ENCODE measurements at regions not wholly inside any gene's neighbourhood (a gene's known extent, or its start where the extent isn't known, plus 50 kb on each side); places are given as distances from the start of the nearest gene placed in this dataset.

DNA sequence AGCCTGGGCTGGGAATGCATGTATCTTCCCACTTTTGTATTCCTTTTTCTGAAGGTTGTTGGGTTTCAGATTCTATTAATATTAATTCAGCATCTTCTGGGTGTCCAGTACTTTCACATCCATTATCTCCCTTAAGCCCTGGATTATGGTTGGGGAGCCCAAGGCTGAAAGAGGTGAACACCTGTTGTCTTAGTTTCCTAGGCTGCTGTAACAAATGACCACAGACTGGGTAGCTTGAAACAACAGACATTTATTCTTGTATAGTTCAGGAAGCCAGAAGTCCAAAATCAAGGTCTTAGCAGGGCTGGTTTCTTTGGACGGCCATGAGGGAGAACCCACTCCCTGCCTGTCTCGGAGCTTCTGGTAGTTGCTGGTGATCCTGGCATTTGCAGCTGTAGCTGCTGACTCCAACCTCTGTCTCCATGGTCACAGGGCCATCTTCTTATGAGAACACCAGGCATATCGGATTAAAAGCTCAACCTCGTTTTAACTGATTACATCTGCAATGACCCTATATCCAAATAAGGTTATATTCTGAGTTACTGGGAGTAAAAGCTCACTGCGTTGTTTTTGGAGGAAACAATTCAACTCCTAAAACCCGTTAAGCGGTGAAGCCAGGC lies 68.2 kb upstream of the CLMN start:
- DNase-seq (ENCODE audit: low read depth in 2 of 3, low spot score in 1 of 3): no peak

DNA sequence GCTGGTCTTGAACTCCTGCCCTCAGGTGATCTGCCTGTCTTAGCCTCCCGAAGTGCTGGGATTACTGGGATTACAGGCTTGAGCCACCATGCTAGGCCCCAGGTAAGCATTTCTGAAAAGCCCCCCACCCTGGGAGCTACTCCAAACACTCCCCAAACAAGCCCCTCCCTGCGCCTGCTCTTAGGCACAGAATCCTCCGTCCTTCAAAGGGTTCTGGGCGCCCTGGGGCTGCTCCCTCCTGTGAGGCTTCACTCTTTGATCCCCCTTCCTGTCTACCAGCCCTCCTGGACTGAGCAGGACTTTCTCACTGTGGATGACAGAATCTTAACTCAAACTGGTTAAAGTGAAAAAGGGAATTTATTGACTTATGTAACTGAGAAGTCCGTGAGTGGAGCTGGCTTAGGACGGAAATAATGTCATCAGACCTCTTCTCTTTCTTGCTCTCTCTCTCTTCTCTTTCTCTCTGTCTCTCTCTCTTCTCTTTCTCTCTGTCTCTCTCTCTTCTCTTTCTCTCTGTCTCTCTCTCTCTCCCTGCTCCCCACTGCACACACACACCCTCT lies 66.9 kb upstream of the CLMN start:
- DNase-seq (ENCODE audit: low read depth in 2 of 3, low spot score in 1 of 3): no peak

DNA sequence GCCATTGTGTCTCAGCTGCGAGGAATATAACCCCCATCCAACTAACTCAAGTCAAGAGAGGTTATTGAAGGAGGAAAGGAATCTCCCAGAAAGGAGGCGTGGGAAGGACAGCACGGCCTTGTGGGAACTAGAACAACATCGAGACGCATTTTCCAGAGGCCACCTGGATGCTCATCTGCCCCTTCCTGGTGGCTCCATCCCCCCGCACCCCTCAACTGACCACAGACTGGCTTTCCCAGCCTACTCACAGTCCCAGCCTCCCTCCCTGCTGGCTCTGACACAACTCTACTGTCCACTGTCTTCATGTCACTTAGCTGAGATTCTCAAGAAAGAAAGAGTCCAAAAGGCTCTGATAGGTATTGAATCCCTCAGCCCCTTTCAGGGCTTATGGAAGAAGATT lies 66.0 kb upstream of the CLMN start:
- DNase-seq (ENCODE audit: low read depth in 2 of 3, low spot score in 1 of 3): no peak

DNA sequence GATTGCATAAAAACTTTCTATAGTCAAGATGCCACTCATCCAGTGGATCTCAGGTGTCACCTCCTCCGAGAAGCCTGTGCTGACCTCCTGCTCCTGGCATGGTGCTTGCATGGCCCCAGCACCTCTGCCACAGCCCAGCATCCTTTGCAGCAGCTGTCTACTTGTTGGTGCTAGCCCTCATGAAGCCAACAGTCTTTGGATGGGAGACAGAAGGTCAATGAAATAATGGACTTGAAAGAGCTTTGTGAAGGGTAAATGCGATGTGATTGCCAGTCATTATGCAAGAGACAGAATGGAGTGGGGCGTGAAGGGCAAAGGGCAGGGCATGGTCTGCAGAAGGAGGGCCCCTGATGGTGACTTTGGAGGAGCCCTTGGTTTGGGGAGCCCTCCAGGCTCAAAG lies 63.0 kb upstream of the CLMN start:
- DNase-seq (ENCODE audit: low read depth in 2 of 3, low spot score in 1 of 3): no peak

DNA sequence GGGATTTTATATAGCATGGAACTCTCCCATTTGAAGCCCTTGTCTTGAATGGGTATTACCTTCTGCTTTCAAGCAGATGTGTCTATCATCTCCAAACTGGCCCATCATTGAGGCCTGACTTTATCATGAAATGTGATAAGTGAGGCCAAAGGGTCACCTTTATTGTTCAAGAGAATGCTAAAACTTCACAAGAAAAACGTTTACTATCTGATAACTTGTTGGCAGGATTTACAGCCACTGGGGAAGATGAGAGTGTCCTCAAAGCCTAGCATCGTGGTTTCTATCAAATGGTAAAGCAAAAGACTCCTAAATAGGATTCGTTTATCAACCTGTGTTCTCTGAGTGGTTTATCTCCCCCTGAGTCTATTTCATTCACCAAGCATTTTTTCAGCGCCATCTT lies 62.0 kb upstream of the CLMN start:
- DNase-seq (ENCODE audit: low read depth in 2 of 3, low spot score in 1 of 3): no peak

DNA sequence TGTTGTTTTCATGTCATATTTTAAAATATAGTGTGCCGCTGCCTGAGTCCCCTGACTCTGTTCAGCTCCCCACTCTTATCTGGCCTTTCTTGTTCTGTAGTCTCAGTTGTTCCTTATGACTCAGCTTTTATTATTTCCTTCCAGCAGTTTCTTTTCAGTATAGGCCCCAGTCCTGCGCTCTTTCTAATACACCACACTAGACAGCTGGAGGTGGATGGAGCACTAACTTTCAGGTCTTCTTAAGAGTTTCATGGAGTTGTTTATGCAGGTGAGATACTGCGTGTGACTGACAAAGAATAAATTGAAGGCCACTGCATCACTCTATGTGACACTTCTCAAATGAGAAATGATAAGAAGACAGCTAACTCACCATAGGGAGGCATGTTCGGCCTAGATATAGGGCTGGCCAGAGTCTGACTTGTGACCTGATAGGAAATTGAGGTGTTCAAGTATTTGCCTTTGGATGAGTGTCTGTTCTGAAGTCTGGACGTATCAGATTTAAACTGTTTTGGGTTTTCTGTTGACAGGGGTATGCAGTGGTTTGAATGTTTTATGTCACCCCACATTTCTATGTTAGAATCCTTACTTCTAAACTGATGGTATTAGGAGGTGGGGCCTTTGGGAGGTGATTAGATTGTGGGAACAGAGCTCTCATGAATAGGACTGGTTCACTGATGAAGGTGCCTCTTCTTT lies 60.8 kb upstream of the CLMN start:
- no peak for DNase-seq (ENCODE audit: low read depth in 2 of 3, low spot score in 1 of 3)

DNA sequence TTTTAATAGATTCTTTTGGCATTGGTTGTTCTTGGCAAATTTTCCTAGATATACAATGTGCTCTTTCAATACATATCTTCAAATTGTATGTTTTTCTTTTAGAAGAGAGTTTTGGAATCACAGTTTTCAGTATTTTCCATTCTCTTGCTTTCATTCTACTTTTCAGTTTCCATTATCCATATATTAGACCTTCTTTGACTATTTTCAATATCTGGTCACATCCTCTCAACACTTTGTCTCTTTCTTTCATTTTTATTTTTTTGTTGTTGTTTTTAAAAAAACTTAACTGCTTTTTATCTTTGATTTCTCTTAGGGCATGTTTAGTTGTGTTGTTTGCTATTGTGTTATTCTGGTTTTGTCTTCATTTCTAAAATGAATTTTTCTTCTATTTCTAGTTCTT lies 59.9 kb upstream of the CLMN start:
- no peak for DNase-seq (ENCODE audit: low read depth in 2 of 3, low spot score in 1 of 3)

DNA sequence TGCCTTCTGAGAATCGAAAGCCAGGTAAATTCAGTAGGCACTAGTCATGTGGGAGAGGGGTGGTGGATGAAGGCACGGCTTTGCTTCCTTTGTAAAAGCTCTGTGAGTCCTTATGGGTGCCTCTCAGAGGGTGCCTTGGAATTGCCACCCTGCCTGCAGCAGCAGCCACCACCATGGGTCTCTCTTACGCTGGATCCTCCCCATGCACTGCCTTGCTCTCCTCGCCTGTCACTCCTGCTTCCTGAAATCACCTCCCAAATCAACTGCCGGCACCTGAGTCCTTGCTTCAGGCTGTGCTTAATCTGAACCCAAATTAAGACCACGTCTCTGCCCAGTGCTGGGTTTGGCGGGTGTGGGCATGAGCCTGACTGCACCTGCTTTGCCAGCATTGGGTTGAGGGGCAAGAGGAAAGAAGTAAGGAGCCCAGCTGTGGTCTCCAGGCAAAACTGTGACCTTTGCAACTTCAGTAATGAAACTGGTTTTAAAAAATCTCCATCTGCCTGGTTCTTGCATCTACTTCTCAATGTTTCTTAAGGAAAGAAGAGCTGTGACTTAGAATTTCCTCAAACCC lies 55.9 kb upstream of the CLMN start:
- no peak for DNase-seq (ENCODE audit: low read depth in 2 of 3, low spot score in 1 of 3)

DNA sequence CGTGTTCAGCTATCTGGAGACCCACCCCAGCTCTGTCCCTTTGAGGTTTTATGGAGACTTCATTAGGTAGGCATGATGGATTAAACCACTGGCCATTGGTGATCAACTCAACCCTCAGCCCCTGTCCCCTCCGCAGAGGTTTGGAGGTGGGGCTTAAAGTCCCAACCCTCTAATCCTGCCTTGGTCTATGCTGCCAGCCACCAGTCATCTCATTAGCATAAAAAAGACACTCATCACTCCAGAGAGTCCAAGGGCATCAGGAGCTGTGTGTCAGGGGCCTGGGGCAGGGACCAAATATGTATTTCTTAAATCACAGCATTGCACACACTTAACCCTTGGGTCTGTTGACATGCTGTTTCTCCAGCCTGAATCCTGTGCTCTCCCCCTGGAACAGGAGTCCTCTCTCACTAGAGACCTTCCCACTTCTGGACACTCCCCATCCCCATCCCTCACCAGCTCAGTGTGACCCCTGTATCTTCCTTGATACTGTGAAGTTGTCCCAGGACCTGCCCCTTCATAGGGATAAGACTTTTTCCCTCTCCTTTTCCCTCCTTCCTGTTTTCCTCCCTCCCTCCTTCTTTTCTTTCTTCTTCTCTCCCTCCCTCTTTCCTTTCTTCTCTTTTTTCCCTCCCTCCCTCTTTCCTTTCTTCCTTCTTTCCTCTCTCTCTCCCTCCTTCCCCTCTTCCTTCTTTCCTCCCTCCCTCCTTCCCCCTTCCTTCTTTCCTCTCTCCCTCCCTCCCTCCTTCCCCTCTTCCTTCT lies 54.7 kb upstream of the CLMN start:
- no peak for DNase-seq (ENCODE audit: low read depth in 2 of 3, low spot score in 1 of 3)

DNA sequence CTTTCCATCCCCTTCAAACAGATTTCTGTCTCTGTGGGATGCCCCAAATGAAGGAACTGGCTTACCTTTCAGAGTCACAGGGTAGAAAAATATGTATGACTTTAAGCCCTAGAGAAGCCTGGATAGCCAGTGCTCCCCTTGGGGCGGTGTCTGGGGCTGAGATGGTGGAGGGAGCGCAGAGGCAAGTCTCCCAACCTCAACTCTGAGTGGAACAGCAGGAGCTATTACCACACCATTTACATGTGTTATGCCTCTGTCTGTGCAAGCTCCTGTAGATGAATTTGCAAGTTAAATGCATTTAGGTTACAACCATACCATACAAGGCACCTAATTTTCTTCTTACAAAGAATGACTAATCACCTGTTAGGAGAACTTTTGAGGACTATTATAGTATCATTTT lies 50.4 kb upstream of the CLMN start:
- DNase-seq (ENCODE audit: low read depth in 2 of 3, low spot score in 1 of 3): no peak
